Caco-2 (cell line): ENCODE measurements at regions not wholly inside any gene's neighbourhood (a gene's known extent, or its start where the extent isn't known, plus 50 kb on each side); places are given as distances from the start of the nearest gene placed in this dataset.
A peak's percentile ranks its signal among the peaks of the same experiment; 100 is the strongest.

ENCODE experiments used
- BruUV-seq: library from RNA; stranded (reverse); fragments of 400-500 nt; replicated peaks from 2 replicates; lab custom pipeline; 2021; lab: Mats Ljungman, UMichigan
- CTCF ChIA-PET: fragments of 300-600 bp; sonication (Branson Sonifier 250); formaldehyde crosslinking; loops from one replicate; lab custom pipeline; 2022; ENCODE audit warnings: antibody characterized with exemption; lab: Charles Lee
- POLR2A ChIA-PET: fragments of 300-600 bp; sonication (Branson Sonifier 250); formaldehyde crosslinking; loops from one replicate; lab custom pipeline; 2022; ENCODE audit warnings: antibody characterized with exemption; lab: Charles Lee
- DNase-seq, 2 experiments: peaks; one replicate each; pipeline versions ENCODE4 v3.0.0 to v3.0.0-alpha.2; 2020 to 2022
- H3K27me3 ChIP-seq: replicated peaks from 2 replicates; pipeline ENCODE4 v1.6.0; 2011; ENCODE audit warnings: low read length; ENCODE audit not compliant: control insufficient read depth, insufficient read depth
- H3K36me3 ChIP-seq: 2 replicates; pipeline ENCODE4 v1.5.1; 2011; ENCODE audit warnings: low read length; ENCODE audit not compliant: control insufficient read depth, insufficient read depth
- H3K4me1 ChIP-seq: fragments of 250-450 bp; sonication (Bioruptor Pico); 2 replicates; pipeline ENCODE4 v1.5.1; 2020; ENCODE audit warnings: mild to moderate bottlenecking
- H3K4me3 ChIP-seq: 2 replicates; pipeline ENCODE4 v1.5.1; 2011; ENCODE audit warnings: low read depth, mild to moderate bottlenecking, control low read depth, low read length
- H3K9me3 ChIP-seq: fragments of 250-450 bp; sonication (Bioruptor Pico); 2 replicates; pipeline ENCODE4 v1.5.1; 2020; ENCODE audit warnings: mild to moderate bottlenecking, moderate library complexity
- H3K27ac Mint-ChIP-seq: one replicate; pipeline ENCODE4 v1.8.0; 2022; ENCODE audit warnings: mixed read lengths; ENCODE audit not compliant: unreplicated experiment
- H3K27me3 Mint-ChIP-seq: one replicate; pipeline ENCODE4 v1.8.0; 2022; ENCODE audit warnings: mixed read lengths; ENCODE audit not compliant: insufficient read depth, unreplicated experiment
- H3K36me3 Mint-ChIP-seq: one replicate; pipeline ENCODE4 v1.8.0; 2022; ENCODE audit warnings: mild to moderate bottlenecking, mixed read lengths; ENCODE audit not compliant: insufficient read depth, unreplicated experiment
- H3K4me1 Mint-ChIP-seq: one replicate; pipeline ENCODE4 v1.8.0; 2022; ENCODE audit warnings: low read depth, mixed read lengths; ENCODE audit not compliant: unreplicated experiment
- H3K4me3 Mint-ChIP-seq: one replicate; pipeline ENCODE4 v1.8.0; 2022; ENCODE audit warnings: mild to moderate bottlenecking, moderate library complexity, mixed read lengths; ENCODE audit not compliant: unreplicated experiment
- H3K9me3 Mint-ChIP-seq: one replicate; pipeline ENCODE4 v1.8.0; 2022; ENCODE audit warnings: mixed read lengths; ENCODE audit not compliant: unreplicated experiment
- intact Hi-C: fragments of 100-400 bp; cut with micrococcal nuclease; formaldehyde crosslinking; loops from one replicate; pipeline ENCODE4 v1.10.0; 2022; ENCODE audit not compliant: unreplicated experiment
- TF ChIP-seq, protein P1 (sequence below), 2 experiments: fragments of 200-600 bp in 1 of 2; IDR thresholded peaks; 1 replicate in 1 of 2; 2 replicates in 1 of 2; pipeline versions ENCODE4 v1.5.1 to v1.8.0; 2011 to 2022; ENCODE audit warnings: antibody characterized with exemption in 1 of 2, control low read depth in 1 of 2, inconsistent platforms in 1 of 2, low read depth in 1 of 2, low read length in 1 of 2, mild to moderate bottlenecking in 1 of 2, moderate library complexity in 1 of 2; ENCODE audit not compliant: insufficient read depth in 1 of 2, severe bottlenecking in 1 of 2, unreplicated experiment in 1 of 2

DNA sequence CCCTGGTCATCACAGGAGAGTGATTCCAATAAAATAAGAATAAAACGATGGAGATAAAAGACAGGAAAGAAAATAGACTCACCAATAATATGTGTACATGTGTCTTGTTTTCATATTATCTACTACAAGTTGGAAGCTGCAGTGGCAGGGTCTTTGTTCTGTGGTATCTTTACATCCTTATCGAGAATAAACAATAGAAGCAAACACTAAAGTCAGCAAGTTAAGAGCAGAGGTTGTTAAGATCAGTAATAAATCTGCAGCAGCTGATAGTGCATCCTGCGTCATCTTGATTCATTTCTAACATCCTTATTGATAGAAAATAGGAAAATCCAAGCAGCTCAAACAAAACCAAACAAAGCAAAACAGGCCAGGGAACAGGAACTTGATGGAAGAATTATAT, 107.4 kb downstream of the RPS29 start:
- H3K27me3 Mint-ChIP-seq: no peaks in the 10 kb centered on the region
- H3K9me3 Mint-ChIP-seq: peaks cover 23% of the 10 kb centered on the region
- TF ChIP-seq, protein P1, sequence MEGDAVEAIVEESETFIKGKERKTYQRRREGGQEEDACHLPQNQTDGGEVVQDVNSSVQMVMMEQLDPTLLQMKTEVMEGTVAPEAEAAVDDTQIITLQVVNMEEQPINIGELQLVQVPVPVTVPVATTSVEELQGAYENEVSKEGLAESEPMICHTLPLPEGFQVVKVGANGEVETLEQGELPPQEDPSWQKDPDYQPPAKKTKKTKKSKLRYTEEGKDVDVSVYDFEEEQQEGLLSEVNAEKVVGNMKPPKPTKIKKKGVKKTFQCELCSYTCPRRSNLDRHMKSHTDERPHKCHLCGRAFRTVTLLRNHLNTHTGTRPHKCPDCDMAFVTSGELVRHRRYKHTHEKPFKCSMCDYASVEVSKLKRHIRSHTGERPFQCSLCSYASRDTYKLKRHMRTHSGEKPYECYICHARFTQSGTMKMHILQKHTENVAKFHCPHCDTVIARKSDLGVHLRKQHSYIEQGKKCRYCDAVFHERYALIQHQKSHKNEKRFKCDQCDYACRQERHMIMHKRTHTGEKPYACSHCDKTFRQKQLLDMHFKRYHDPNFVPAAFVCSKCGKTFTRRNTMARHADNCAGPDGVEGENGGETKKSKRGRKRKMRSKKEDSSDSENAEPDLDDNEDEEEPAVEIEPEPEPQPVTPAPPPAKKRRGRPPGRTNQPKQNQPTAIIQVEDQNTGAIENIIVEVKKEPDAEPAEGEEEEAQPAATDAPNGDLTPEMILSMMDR (IDR thresholded peaks at IDR 0.05; ENCODE audit: insufficient read depth in 1 of 2, low read depth in 1 of 2, low read length in 1 of 2, severe bottlenecking in 1 of 2, unreplicated experiment in 1 of 2): no peak
- CTCF ChIA-PET: interaction anchor here (1.2 to 3.0 kb wide), 3 partner anchors 17 to 72 kb away, joined by 4 to 22 read pairs (median 6); no protein-coding TSS in a partner anchor
- DNase-seq: peak; percentile 46 to 51
- Histone ChIP-seq H3K9me3 (peaks cover 13% of the 10 kb centered on the region; the same call in 1 of the 2 replicates), H3K27me3 (no peaks in the 10 kb centered on the region), H3K4me3 (no peak overlapping the region), H3K36me3 (no peaks in the 10 kb centered on the region), H3K4me1 (peaks cover 31% of the 10 kb centered on the region)
- H3K36me3 Mint-ChIP-seq: no peaks in the 10 kb centered on the region
- intact Hi-C loops: loop anchor here (1.0 to 2.0 kb wide), 2 partner anchors 18 to 27 kb away; no protein-coding TSS in a partner anchor
- POLR2A ChIA-PET: interaction anchor here (1.0 kb wide), 1 partner anchor 108 kb away, joined by 4 read pairs; the partner anchor contains the start of gene RPS29
- H3K27ac Mint-ChIP-seq: peak overlapping the region; percentile 55
- peak overlapping the region; percentile 33 for H3K4me3 Mint-ChIP-seq
- H3K4me1 Mint-ChIP-seq: peaks cover 30% of the 10 kb centered on the region
- BruUV-seq: no TSS peak

DNA sequence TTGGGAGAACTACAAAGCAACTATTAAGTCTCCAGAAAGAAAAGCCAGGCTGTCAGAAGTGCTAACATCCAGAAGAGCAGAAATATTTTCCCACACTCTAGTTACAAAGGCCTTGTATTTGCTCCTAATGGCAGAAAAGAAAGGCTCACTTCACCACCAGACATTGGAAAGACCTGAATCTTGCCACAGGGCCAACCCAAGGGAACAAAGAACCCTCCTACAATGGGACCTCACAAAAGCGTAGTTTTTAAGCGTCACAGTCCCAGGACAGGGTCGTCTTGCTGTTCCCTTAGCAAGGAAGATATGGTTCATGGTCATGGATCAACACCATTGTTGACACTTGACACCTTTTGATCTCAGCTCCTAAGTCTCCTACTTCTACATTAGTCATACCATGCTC, 119.1 kb downstream of the RPS29 start:
- H3K27ac Mint-ChIP-seq: no peak overlapping the region
- no peak overlapping the region for H3K4me3 ChIP-seq
- ChIA-PET CTCF (interaction anchor here (2.3 kb wide), 1 partner anchor 31 kb away, joined by 14 read pairs; no protein-coding TSS in a partner anchor), POLR2A (no interaction called here)
- DNase-seq: no peak
- no peaks in the 10 kb centered on the region for H3K27me3 ChIP-seq
- peaks cover 10% of the 10 kb centered on the region for H3K36me3 Mint-ChIP-seq
- BruUV-seq: no TSS peak
- no peaks in the 10 kb centered on the region for H3K36me3 ChIP-seq
- H3K9me3 ChIP-seq: no peaks in the 10 kb centered on the region; the same call in 1 of the 2 replicates
- no peaks in the 10 kb centered on the region for H3K4me1 ChIP-seq
- H3K27me3 Mint-ChIP-seq: no peaks in the 10 kb centered on the region
- no peak overlapping the region for H3K4me3 Mint-ChIP-seq
- no peaks in the 10 kb centered on the region for H3K9me3 Mint-ChIP-seq
- TF ChIP-seq, protein P1 (IDR thresholded peaks at IDR 0.05; ENCODE audit: insufficient read depth in 1 of 2, low read depth in 1 of 2, low read length in 1 of 2, severe bottlenecking in 1 of 2, unreplicated experiment in 1 of 2): no peak
- intact Hi-C loops: no loop called here
- no peaks in the 10 kb centered on the region for H3K4me1 Mint-ChIP-seq

DNA sequence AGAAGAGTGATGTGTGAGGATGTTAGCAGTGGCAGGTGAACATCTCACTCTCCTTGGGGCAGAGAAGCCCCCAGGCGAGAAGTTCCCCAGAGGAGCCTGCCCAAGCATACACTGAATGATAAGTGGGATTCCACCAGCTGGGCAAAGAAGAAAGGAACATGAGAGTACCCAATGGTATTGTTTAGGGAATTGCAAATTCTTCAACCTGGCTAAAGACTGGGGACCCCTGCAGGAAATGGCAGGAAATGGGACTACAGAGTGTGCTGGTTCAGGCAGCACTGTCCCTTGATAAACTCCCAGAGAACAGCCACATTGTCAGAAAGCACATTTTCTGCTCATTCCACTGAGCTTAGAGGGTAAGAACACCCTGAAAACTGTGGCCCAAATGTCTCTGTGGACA, 121.3 kb downstream of the RPS29 start:
- Mint-ChIP-seq H3K27ac (no peak overlapping the region), H3K27me3 (no peaks in the 10 kb centered on the region), H3K9me3 (no peaks in the 10 kb centered on the region), H3K4me3 (no peak overlapping the region), H3K36me3 (peaks cover 5% of the 10 kb centered on the region), H3K4me1 (no peaks in the 10 kb centered on the region)
- TF ChIP-seq, protein P1 (IDR thresholded peaks at IDR 0.05; ENCODE audit: insufficient read depth in 1 of 2, low read depth in 1 of 2, low read length in 1 of 2, severe bottlenecking in 1 of 2, unreplicated experiment in 1 of 2): peak; percentile 21 to 28
- no TSS peak for BruUV-seq
- intact Hi-C loops: no loop called here
- H3K4me1 ChIP-seq: no peaks in the 10 kb centered on the region
- peak in 1 of 2 experiments; percentile 19 for DNase-seq
- H3K9me3 ChIP-seq: no peaks in the 10 kb centered on the region; the same call in 1 of the 2 replicates
- ChIA-PET POLR2A (no interaction called here), CTCF (no interaction called here)
- no peak overlapping the region for H3K4me3 ChIP-seq
- no peaks in the 10 kb centered on the region for H3K27me3 ChIP-seq
- no peaks in the 10 kb centered on the region for H3K36me3 ChIP-seq
